Stimulated activated CD8-positive, alpha-beta memory T cell treated with anti-CD3 and anti-CD28 coated beads, Interleukin-15, amount 100 ng/mL, for 4 hours (primary cell): ENCODE measurements at regions not wholly inside any gene's neighbourhood (a gene's known extent, or its start where the extent isn't known, plus 50 kb on each side); places are given as distances from the start of the nearest gene placed in this dataset.

Experiments used
- DNase-seq, 2 donors: peaks; one replicate each; pipeline ENCODE4 v3.0.0-alpha.2; 2020; ENCODE audit warnings: low read depth in 2 of 2

DNA sequence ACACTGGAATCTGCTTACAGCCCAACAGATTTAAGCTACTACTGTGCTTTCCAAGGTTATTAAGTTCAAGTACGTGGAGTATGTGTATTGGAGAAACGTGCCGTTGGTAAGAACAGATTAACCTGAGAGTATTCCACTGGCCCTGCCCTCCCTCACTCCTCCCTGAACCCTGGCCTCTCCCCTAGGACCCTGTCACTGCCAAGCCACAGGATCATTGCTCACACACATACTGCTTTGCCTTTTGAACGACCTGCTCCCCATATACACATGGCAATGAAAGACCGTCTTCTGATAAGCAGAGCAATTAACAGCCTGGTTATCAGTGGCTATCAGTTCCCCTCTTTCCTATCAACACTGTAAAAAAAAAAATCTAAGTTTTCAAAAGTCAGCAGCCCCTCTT, 458.9 kb upstream of the DYNLRB2 start:
- no peak for DNase-seq

- DNase-seq, result no peak
Observed at GRCh38 chr16:80080287-80080851, 460.4 kb upstream of the DYNLRB2 start.

DNA sequence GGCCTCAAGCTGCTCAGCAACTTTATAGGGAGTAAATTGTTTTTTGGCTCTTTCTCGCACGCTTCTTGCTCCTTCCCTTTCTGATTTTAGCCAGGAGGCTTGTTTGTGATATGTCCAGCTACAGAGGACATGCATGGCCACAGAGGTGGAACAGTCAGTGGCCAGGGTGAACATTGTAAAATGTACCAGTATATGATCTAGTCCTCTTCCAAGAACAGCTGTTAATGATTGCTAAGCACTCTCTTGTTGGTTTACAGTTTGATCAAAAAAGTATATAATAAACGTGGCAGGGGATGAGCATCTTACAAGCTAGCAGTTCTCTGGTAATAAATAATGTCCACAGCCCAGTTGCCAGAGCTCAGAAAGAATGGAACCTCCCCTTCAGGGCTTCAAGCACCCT, 461.7 kb upstream of the DYNLRB2 start:
- DNase-seq, result no peak

DNA sequence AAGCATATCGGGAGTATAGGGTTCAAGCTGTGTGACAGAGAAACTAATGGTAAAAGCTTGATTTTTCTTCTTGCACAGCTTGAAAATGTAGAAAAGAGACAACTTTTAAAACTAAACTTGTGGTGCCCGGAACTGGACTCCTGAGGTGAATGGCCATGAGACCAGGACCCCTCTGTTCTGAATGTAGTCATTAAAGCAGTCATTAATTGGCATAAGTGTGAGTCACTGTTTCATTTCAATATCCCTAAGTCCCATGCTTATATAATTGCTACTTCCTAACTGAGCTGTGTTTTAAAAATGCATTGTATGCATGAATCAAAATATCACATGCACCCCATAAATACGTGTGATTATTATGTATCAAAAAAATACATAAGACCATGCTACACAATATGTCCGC, 463.1 kb upstream of the DYNLRB2 start:
- no peak for DNase-seq

GRCh38 chr16:80074329-80074728, 466.5 kb upstream of the DYNLRB2 start:
- no peak for DNase-seq

GRCh38 chr16:80071964-80072456, 468.8 kb upstream of the DYNLRB2 start:
- DNase-seq, result no peak

GRCh38 chr16:80066805-80067580, 466.5 kb upstream of the MAF start:
- DNase-seq, result no peak

DNA sequence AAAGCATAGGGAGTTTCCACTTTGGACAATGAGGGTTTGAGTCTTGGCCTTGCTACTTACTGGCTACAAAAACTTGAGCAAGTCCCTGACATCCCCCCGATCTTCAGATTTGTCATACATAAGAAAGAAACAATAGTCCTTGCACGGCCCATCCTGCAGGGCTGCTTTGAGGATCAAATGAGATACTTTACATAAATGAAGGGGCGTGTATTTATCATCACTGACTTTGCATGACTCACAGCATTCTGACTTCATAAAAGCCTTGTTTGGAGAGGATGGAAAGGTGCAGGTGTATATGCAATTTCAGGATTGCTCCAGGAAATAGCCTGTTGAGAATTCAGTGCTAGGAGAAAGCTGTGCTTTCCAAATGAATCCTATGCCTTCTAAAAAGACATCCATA, 465.0 kb upstream of the MAF start:
- DNase-seq, result no peak

DNA sequence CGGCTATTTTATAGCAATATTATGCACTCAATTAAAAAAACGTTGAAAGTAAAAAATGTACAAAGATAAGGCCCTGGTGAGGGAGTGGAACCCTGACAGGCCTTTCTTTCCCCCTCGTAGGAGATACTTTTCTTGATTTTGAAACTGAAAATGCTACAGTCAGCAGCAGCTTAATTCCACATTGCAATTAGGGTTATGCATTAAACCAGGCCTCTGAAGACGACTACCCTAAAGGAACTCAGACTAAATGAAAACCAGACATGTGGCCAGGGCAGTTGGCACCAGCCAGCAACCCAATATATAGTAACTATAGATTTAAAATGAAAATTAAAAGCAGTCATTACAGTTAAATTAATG, 463.2 kb upstream of the MAF start:
- no peak for DNase-seq

- DNase-seq, result no peak
Observed at GRCh38 chr16:80063031-80063712, 462.6 kb upstream of the MAF start.

DNA sequence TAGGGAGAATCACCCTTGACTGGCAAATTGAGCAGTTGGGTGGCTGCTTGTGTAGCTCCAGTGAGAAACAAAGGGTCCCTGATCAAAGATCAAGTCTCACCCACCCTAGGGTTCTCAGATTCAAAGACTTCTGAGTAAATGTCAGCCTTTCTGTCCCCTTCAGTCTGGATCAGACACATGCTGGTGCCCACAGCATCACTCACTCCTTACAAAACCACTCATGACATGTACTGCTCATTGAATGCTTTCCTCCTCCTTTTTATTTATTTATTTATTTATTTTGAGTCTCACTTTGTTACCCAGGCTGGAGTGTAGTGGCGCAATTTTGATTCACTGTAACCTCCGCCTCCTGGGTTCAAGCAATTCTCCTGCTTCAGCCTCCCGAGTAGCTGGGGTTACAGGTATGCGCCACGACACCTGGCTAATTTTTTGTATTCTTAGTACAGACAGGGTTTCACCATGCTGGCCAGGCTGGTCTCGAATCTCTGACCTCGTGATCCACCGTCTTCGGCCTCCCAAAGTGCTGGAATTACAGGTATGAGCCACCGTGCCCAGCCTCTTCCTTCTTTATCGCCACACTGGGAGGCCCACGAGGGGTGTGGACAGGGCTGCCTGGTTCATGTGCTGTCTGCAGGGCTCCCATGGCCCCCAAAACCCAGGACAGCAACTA, 462.0 kb upstream of the MAF start:
- DNase-seq, result no peak

- no peak for DNase-seq
Observed at GRCh38 chr16:80060470-80060869, 459.9 kb upstream of the MAF start.

- DNase-seq, result no peak
Observed at GRCh38 chr16:80059836-80060235, 459.3 kb upstream of the MAF start.

GRCh38 chr16:80058214-80058613, 457.7 kb upstream of the MAF start:
- DNase-seq, result no peak

GRCh38 chr16:80056324-80056723, 455.8 kb upstream of the MAF start:
- no peak for DNase-seq

- DNase-seq, result no peak
Observed at GRCh38 chr16:80055831-80056230, 455.3 kb upstream of the MAF start.

GRCh38 chr16:80054647-80055046, 454.1 kb upstream of the MAF start:
- no peak for DNase-seq

DNA sequence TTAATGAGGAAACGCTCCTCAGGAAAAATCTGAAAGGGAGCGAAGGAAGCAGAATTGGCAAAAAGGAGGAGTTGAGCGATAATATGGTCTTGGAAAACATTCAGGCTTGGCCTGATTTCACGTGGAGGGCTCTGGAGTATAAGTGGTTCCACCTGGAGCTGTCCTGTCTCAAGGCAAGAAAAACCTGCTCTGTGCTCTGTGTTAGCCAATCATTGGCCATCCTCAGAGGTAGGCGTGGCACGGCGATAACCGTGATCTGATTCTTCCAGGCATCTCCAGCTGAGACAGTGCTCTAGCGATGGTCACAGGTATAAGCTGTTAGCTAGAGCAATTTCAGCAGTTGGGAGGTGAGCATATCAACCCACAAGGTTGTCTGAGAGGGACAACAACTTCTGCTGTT, 450.5 kb upstream of the MAF start:
- no peak for DNase-seq

DNA sequence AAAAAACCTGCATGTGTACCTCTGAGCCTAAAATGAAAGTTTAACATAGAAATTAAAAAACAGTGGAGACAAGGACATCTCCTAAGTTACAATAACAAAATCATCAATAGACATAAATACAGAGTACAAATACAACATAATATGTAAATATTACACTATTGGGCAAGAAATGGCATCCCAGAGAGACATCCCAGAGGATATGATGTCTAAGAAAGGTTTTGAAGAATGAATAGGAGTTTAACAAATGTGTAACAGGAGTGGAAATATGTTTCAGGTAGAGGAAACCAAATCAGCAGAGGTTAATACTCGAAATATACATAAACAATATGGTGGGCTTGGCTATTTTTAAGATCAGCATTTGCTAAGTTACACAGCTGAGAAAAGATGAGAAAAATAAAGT, 447.7 kb upstream of the MAF start:
- DNase-seq, result no peak

DNA sequence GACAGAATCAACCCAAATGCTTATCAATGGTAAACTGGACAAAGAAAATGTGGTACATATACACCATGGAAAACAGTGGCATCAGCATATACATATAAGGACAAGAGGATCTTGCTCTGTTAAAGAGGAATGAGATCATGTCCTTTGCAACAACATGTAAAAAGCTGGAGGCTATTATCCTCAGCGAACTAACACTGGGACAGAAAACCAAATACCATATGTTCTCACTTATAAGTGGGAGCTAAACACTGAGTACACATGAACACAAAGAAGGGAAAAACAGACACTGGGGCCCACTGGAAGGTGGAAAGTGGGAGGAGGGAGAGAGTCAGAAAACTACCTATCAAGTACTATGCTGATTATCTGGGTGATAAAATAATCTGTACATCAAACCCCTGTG, 447.3 kb upstream of the MAF start:
- DNase-seq, result no peak

- no peak for DNase-seq
Observed at GRCh38 chr16:80046848-80047247, 446.3 kb upstream of the MAF start.

DNA sequence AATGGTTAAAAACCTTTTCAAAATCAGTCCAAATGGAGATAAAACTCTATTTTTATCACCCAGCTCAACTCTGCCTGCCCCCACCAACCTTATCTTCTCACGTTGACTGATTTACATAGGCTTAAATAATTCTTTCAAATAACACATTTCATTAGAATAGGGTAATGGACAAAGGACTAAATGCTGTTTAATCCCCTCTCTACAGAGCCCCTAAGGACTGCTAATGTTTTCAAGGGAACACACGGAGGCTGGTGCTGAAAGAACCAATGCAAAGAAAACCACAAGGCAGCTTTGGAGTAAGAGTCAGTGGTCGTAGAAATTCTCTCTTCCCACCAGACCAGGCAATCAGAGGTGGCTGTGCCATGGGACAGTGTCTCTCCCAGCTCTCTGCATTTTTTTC, 445.7 kb upstream of the MAF start:
- DNase-seq, result no peak

GRCh38 chr16:80045861-80046260, 445.3 kb upstream of the MAF start:
- no peak for DNase-seq
